EL (cell line): ENCODE measurements at regions not wholly inside any gene's neighbourhood (a gene's known extent, or its start where the extent isn't known, plus 50 kb on each side); places are given as distances from the start of the nearest gene placed in this dataset.
"Not testable (repeated sequence)": the region's sequence is repeated elsewhere in the genome, so short reads cannot be mapped to it uniquely, and the experiment has no call there.

Source experiments
- DNase-seq: peaks from one replicate; pipeline ENCODE4 v3.0.0-alpha.2; 2016

GRCh38 chr13:52929846-52930245 lies 81.4 kb upstream of the PCDH8 start:
- no peak for DNase-seq

GRCh38 chr13:52926971-52927370 lies 78.5 kb upstream of the PCDH8 start:
- DNase-seq: no peak

- DNase-seq: no peak
Observed at GRCh38 chr13:52925775-52926285, 77.4 kb upstream of the PCDH8 start.

GRCh38 chr13:52925251-52925650 lies 76.8 kb upstream of the PCDH8 start:
- DNase-seq: no peak

GRCh38 chr13:52924289-52925148 lies 76.1 kb upstream of the PCDH8 start:
- no peak for DNase-seq

- no peak for DNase-seq
Observed at GRCh38 chr13:52922961-52923360, 74.5 kb upstream of the PCDH8 start.

- DNase-seq: no peak
Observed at GRCh38 chr13:52921194-52921593, 72.8 kb upstream of the PCDH8 start.

GRCh38 chr13:52916486-52916990 lies 68.1 kb upstream of the PCDH8 start:
- DNase-seq: no peak

- no peak for DNase-seq
Observed at GRCh38 chr13:52911340-52911739, 62.9 kb upstream of the PCDH8 start.

GRCh38 chr13:52910318-52910717 lies 61.9 kb upstream of the PCDH8 start:
- not testable (repeated sequence) for DNase-seq

- DNase-seq: no peak
Observed at GRCh38 chr13:52906122-52906903, 57.9 kb upstream of the PCDH8 start.

GRCh38 chr13:52905701-52906100 lies 57.3 kb upstream of the PCDH8 start:
- DNase-seq: no peak

- DNase-seq: no peak
Observed at GRCh38 chr13:52903320-52903719, 54.9 kb upstream of the PCDH8 start.

- no peak for DNase-seq
Observed at GRCh38 chr13:52899206-52899605, 50.8 kb upstream of the PCDH8 start.
